Stimulated activated naive B cell treated with anti-CD40 and anti-IgM and Interleukin-4, amounts not matched to agents 10 μg/mL and 1 μg/mL and 100 μg/mL, for 72 hours (primary cell): ENCODE measurements at regions not wholly inside any gene's neighbourhood (a gene's known extent, or its start where the extent isn't known, plus 50 kb on each side); places are given as distances from the start of the nearest gene placed in this dataset.
A peak's percentile ranks its signal among the peaks of the same experiment; 100 is the strongest.
"Not testable (repeated sequence)": the region's sequence is repeated elsewhere in the genome, so short reads cannot be mapped to it uniquely, and the experiment has no call there.

Source experiments
- ATAC-seq, 2 donors: fragments of 150-1000 bp; cut with Tn5 transposase; replicated peaks; 2 replicates each; pipeline ENCODE4 v1.10.0; 2021; ENCODE audit warnings: moderate library complexity in 1 of 2
- DNase-seq: peaks from one replicate; pipeline ENCODE4 v3.0.0; 2021
- H3K27ac Mint-ChIP-seq: one replicate; pipeline ENCODE4 v1.8.0; 2022; ENCODE audit warnings: mild to moderate bottlenecking, mixed read lengths
- H3K27me3 Mint-ChIP-seq, 2 donors: one replicate each; pipeline ENCODE4 v1.8.0; 2022; ENCODE audit warnings: mixed read lengths in 2 of 2
- H3K36me3 Mint-ChIP-seq, 2 donors: one replicate each; pipeline ENCODE4 v1.8.0; 2022; ENCODE audit warnings: mixed read lengths in 2 of 2, mild to moderate bottlenecking in 1 of 2
- H3K4me1 Mint-ChIP-seq, 2 donors: one replicate each; pipeline ENCODE4 v1.8.0; 2022; ENCODE audit warnings: mixed read lengths in 2 of 2, mild to moderate bottlenecking in 1 of 2
- H3K4me3 Mint-ChIP-seq, 2 donors: one replicate each; pipeline ENCODE4 v1.8.0; 2022; ENCODE audit warnings: mild to moderate bottlenecking in 2 of 2, mixed read lengths in 2 of 2, moderate library complexity in 1 of 2
- H3K9me3 Mint-ChIP-seq, 2 donors: one replicate each; pipeline ENCODE4 v1.8.0; 2022; ENCODE audit warnings: mixed read lengths in 2 of 2, mild to moderate bottlenecking in 1 of 2

DNA sequence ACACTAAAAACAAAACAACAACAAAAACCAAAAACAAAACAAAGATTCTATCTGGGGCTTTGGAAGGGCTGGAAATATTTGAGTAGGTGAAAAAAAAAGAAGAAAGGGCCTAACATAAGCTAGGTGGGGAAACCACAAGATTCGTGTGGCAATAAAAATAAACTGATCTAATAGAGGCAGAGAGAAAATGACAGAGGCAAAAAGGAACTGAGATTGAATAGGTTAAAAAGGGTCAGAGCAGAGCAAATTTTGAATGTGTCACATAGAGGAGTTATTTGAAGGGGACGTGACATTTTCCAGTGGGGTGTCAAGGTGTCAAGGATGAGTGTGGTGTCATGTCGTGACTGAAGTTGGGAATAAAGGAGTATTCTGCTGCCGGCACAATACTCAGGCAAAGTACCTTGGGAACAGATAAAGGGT, 65.2 kb upstream of the RALGPS2 start:
- ATAC-seq (peak; percentile 72 to 77), DNase-seq (no peak)
- no peaks in the 10 kb centered on the region for H3K27me3 Mint-ChIP-seq
- peaks cover 38 to 56% of the 10 kb centered on the region in 2 donors for H3K4me1 Mint-ChIP-seq
- H3K4me3 Mint-ChIP-seq = peak overlapping the region; percentile 20 to 56
- H3K9me3 Mint-ChIP-seq = peaks cover 1 to 3% of the 10 kb centered on the region in 2 donors
- H3K36me3 Mint-ChIP-seq = peaks cover 0 to 3% of the 10 kb centered on the region in 2 donors
- H3K27ac Mint-ChIP-seq = peak overlapping the region; percentile 72

- H3K4me3 Mint-ChIP-seq = peak overlapping the region in 1 of 2 donors; percentile 56
- peaks cover 0 to 3% of the 10 kb centered on the region in 2 donors for H3K36me3 Mint-ChIP-seq
- no peak for DNase-seq
- no peaks in the 10 kb centered on the region for H3K27me3 Mint-ChIP-seq
- peak overlapping the region; percentile 72 for H3K27ac Mint-ChIP-seq
- peaks cover 40 to 63% of the 10 kb centered on the region in 2 donors for H3K4me1 Mint-ChIP-seq
- peaks cover 1 to 3% of the 10 kb centered on the region in 2 donors for H3K9me3 Mint-ChIP-seq
- ATAC-seq = peak; percentile 66 to 69
Observed at GRCh38 chr1:178660461-178660860, 64.6 kb upstream of the RALGPS2 start.

DNA sequence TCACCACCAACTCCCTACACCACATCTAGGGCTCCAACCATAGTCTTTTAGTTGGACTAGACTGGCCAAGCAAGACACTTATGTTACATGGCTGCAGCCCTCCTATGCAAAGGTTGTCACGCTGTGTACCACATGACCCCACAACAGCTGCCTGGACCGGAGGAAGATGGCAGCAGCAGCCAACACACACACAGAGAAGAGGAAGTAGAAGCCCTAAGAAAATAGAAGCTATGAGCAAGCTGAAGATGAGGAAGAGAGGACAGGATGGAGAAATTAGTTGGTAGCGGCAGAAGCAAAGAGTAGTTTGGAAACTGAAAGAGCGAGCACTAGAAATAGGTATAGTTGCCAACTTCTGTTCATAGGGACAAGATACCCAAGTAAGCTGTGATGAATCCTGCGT, 60.8 kb upstream of the RALGPS2 start:
- no peaks in the 10 kb centered on the region for H3K27me3 Mint-ChIP-seq
- H3K4me3 Mint-ChIP-seq = peak overlapping the region; percentile 42 to 57
- peaks cover 0 to 3% of the 10 kb centered on the region in 2 donors for H3K36me3 Mint-ChIP-seq
- peaks cover 0 to 3% of the 10 kb centered on the region in 2 donors for H3K9me3 Mint-ChIP-seq
- DNase-seq (peak; percentile 67), ATAC-seq (peak; percentile 83 to 87)
- H3K27ac Mint-ChIP-seq = peak overlapping the region; percentile 70
- H3K4me1 Mint-ChIP-seq = peaks cover 33 to 61% of the 10 kb centered on the region in 2 donors

DNA sequence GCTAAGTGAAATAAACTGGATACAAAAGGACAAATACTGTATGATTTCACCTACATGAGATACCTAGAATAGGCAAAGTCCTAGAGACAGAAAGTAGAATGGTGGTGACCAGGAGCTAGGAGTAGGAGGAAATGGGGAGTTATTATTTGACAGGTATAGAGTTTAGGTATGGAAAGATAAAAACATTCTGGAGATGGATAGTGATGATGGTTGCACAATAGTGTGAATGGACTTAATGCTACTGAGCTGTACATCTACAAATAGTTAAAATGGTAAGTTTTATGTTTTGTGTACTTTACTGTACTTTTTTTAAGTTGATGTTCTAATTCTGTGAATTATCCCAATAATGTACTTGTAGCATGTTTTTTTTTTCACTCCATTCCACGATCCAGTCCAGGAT, 59.5 kb upstream of the RALGPS2 start:
- H3K36me3 Mint-ChIP-seq = peaks cover 0 to 3% of the 10 kb centered on the region in 2 donors
- H3K4me3 Mint-ChIP-seq = no peak overlapping the region
- ATAC-seq (no peak), DNase-seq (no peak)
- no peak overlapping the region for H3K27ac Mint-ChIP-seq
- no peaks in the 10 kb centered on the region for H3K27me3 Mint-ChIP-seq
- peaks cover 0 to 3% of the 10 kb centered on the region in 2 donors for H3K9me3 Mint-ChIP-seq
- H3K4me1 Mint-ChIP-seq = peaks cover 27 to 52% of the 10 kb centered on the region in 2 donors

DNA sequence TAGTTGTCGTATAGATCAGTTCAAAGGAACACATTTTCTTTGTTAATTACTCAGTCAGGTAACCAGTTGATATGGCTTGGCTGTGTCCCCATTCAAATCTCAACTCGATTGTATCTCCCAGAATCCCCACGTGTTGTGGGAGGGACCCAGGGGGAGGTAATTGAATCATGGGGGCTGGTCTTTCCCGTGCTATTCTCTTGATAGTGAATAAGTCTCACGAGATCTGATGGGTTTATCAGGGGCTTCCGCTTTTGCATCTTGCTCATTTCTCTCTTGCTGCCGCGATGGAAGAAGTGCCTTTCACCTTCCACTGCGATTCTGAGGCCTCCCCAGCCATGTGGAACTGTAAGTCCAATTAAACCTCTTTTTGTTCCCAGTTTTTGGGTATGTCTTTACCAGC, 58.2 kb upstream of the RALGPS2 start:
- H3K36me3 Mint-ChIP-seq, ATAC-seq, H3K4me3 Mint-ChIP-seq, H3K27ac Mint-ChIP-seq, H3K27me3 Mint-ChIP-seq, H3K9me3 Mint-ChIP-seq, DNase-seq: not testable (repeated sequence)
- peaks cover 23 to 52% of the 10 kb centered on the region in 2 donors for H3K4me1 Mint-ChIP-seq

DNA sequence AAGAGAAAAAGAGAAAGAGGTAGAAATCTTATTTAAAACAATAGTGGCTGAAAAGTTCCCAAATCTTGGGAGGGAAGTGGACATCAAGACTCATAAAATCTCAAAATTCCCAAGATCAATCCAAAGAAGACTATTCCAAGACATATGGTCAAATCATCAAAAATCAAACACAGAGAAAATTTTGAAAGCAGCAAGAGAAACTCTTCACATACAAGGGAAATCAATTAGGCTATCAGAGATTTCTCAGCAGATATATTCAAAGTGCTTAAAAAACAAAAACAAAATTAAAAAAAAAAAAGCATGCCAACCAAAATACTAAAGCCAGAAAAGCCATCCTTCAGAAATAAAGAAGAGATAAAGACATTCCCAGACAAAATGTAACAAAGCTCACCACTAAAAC, 52.6 kb upstream of the RALGPS2 start:
- ATAC-seq (no peak), DNase-seq (no peak)
- Mint-ChIP-seq H3K9me3 (peaks cover 3 to 5% of the 10 kb centered on the region in 2 donors), H3K36me3 (peaks cover 5 to 7% of the 10 kb centered on the region in 2 donors), H3K4me3 (no peak overlapping the region), H3K27me3 (no peaks in the 10 kb centered on the region), H3K4me1 (peaks cover 16 to 31% of the 10 kb centered on the region in 2 donors), H3K27ac (no peak overlapping the region)

GRCh38 chr1:178674559-178674958, 50.5 kb upstream of the RALGPS2 start:
- H3K9me3 Mint-ChIP-seq, ATAC-seq, H3K27me3 Mint-ChIP-seq, H3K36me3 Mint-ChIP-seq, H3K27ac Mint-ChIP-seq, DNase-seq, H3K4me3 Mint-ChIP-seq: not testable (repeated sequence)
- H3K4me1 Mint-ChIP-seq = peaks cover 11 to 22% of the 10 kb centered on the region in 2 donors
